Left ventricle myocardium inferior (tissue), 1 donor: ENCODE measurements at regions not wholly inside any gene's neighbourhood (a gene's known extent, or its start where the extent isn't known, plus 50 kb on each side); places are given as distances from the start of the nearest gene placed in this dataset.

Experiments used
- DNase-seq: peaks from one replicate; pipeline ENCODE4 v3.0.0-alpha.2; 2020
- H3K27ac ChIP-seq: fragments of 200-600 bp; replicated peaks from 2 replicates; pipeline ENCODE4 v1.8.0; 2021
- H3K27me3 ChIP-seq: fragments of 200-600 bp; 2 replicates; pipeline ENCODE4 v1.8.0; 2021; ENCODE audit warnings: low read depth
- H3K36me3 ChIP-seq: fragments of 200-600 bp; 2 replicates; pipeline ENCODE4 v1.8.0; 2021
- H3K4me1 ChIP-seq: fragments of 200-600 bp; 2 replicates; pipeline ENCODE4 v1.8.0; 2021
- H3K4me3 ChIP-seq: fragments of 200-600 bp; 2 replicates; pipeline ENCODE4 v1.8.0; 2021; ENCODE audit warnings: mild to moderate bottlenecking, moderate library complexity
- H3K9me3 ChIP-seq: fragments of 200-600 bp; replicated peaks from 2 replicates; pipeline ENCODE4 v1.8.0; 2021
- intact Hi-C: fragments of 100-400 bp; cut with micrococcal nuclease; formaldehyde crosslinking; loops from one replicate; pipeline ENCODE4 v1.11.0; 2022
- TF ChIP-seq, protein P1 (sequence below): fragments of 200-600 bp; IDR thresholded peaks from 2 replicates; pipeline ENCODE4 v1.8.0; 2021; ENCODE audit warnings: antibody characterized with exemption, mild to moderate bottlenecking, borderline replicate concordance
- donor health status: DM: no; HTN: yes; CAD: no; lungs with severe emphysema.

DNA sequence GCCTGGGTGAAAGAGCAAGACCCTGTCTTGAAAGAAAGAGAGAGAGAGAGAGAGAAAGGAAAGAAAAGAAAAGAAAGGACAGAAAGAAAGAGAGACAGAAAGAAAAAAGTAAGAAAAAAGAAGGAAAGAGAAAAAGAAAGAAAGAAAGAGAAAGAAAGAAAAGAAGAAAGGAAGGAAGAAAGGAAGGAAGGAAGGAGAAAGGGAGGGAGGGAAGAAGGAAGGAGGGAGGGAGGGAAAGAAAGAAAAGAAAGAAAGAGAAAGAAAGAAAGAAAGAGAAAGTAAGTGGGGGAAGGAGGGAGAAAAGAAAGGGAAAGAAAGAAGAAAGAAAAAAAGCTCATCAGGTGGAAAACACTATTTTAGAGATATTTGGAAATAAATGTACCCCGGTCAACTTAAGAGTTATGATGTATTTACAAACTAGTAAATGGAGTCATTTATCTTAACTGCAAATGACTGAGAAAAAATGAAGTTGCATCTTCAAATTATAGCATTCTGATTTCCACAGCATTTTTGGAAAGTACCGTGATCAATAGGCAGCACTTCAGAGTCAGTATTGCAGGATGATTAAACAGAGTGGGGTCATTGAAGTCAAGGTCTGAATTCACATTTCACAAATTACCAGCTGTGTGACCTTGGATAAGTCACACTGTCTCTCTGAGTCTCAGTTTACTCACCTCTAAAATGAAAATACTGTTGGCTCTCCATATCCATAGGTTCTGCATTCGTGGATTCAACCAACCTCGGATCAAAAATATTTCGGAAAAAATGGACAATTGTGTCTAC, 64.1 kb upstream of the SMAD1 start:
- H3K9me3 ChIP-seq: no peaks in the 10 kb centered on the region
- no peaks in the 10 kb centered on the region for H3K27me3 ChIP-seq
- no peaks in the 10 kb centered on the region for H3K36me3 ChIP-seq
- H3K4me1 ChIP-seq: no peaks in the 10 kb centered on the region
- intact Hi-C loops: no loop called here
- H3K27ac ChIP-seq: no peak overlapping the region
- DNase-seq: no peak
- TF ChIP-seq, protein P1, sequence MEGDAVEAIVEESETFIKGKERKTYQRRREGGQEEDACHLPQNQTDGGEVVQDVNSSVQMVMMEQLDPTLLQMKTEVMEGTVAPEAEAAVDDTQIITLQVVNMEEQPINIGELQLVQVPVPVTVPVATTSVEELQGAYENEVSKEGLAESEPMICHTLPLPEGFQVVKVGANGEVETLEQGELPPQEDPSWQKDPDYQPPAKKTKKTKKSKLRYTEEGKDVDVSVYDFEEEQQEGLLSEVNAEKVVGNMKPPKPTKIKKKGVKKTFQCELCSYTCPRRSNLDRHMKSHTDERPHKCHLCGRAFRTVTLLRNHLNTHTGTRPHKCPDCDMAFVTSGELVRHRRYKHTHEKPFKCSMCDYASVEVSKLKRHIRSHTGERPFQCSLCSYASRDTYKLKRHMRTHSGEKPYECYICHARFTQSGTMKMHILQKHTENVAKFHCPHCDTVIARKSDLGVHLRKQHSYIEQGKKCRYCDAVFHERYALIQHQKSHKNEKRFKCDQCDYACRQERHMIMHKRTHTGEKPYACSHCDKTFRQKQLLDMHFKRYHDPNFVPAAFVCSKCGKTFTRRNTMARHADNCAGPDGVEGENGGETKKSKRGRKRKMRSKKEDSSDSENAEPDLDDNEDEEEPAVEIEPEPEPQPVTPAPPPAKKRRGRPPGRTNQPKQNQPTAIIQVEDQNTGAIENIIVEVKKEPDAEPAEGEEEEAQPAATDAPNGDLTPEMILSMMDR: no peak
- no peak overlapping the region for H3K4me3 ChIP-seq

DNA sequence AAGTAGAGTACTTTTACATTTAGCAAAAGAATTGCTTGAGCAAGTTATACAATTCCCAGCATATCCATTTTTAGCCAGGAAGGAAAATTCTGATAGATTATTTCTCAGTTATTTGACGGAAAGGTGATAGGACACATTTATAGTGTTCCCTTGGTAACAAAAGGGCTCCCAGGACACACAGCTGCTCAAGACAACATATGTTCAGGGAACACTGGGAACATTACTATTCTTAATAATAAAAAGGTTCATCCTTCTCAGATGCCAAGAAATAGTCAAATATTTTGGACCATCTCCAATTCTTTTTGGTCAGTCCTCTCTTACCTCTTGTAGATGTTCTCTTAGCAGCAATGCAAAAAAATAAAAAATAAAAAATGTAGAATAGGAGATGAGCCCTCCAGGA, 66.8 kb upstream of the SMAD1 start:
- Histone ChIP-seq H3K4me1 (no peaks in the 10 kb centered on the region), H3K9me3 (no peaks in the 10 kb centered on the region), H3K27ac (no peak overlapping the region), H3K27me3 (no peaks in the 10 kb centered on the region), H3K36me3 (no peaks in the 10 kb centered on the region), H3K4me3 (no peak overlapping the region)
- intact Hi-C loops: no loop called here
- DNase-seq: no peak
- TF ChIP-seq, protein P1: no peak

DNA sequence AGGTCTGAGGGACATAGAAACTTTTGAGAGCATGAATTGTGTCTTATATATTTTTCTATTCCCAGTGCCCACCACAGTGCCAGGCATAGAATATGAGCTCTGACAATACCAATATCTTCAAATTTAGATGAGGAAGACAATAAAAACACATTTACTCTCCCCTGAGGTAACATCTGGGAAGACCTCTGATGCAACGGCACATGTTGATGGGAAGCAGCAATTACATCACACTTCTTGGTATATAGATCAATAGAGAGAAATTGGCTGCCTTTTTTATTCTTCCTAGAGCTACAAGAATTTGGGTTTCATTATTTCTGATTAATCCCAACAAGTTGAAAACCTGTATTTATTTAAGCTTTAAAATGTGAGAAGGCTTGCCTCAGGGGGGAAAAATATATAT, 67.4 kb upstream of the SMAD1 start:
- H3K36me3 ChIP-seq: no peaks in the 10 kb centered on the region
- no peak overlapping the region for H3K27ac ChIP-seq
- no peaks in the 10 kb centered on the region for H3K4me1 ChIP-seq
- no peak overlapping the region for H3K4me3 ChIP-seq
- TF ChIP-seq, protein P1: no peak
- no peak for DNase-seq
- intact Hi-C loops: no loop called here
- H3K9me3 ChIP-seq: no peaks in the 10 kb centered on the region
- no peaks in the 10 kb centered on the region for H3K27me3 ChIP-seq

DNA sequence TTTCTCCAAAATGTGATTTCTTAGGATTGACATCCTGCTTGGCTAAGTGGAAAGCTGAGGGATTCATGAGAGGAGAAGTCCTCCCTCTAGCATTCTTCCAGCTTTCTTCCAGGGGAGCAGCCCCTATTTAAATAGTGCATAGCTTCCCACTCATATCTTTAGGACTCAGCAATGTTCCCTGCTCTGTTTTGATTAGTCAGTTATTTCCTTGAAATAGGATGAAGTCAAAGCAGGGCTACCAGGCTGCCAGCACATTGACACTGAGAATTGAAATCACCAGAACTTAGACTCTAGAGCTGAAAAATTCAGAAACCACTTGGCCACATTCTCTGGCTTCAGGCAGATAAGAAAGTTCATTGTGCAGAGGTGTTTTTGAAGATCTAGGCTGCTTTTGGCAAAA, 74.7 kb upstream of the SMAD1 start:
- Histone ChIP-seq H3K9me3 (no peaks in the 10 kb centered on the region), H3K27me3 (no peaks in the 10 kb centered on the region), H3K4me3 (no peak overlapping the region), H3K27ac (no peak overlapping the region), H3K4me1 (no peaks in the 10 kb centered on the region), H3K36me3 (no peaks in the 10 kb centered on the region)
- no peak for DNase-seq
- intact Hi-C loops: no loop called here
- TF ChIP-seq, protein P1: no peak

DNA sequence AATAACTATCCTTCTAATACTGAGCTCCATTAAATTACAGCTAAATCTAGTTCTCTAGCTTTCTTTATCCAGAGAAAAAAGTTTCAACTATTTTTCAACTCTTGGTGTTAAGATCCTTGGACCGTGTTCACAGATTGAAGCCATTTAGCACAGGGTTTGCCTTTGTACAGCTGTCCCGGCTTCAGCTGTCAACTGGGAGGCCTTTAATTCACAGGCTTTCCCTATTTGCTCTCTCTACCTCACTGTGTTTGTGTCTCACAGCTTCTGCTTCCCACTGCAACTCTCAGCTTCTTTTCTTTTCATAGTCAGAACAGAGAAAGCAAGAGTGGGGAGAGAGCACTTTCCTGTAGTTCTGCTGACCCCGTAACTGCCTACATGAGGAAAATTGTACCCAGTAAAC, 76.9 kb upstream of the SMAD1 start:
- intact Hi-C loops: no loop called here
- Histone ChIP-seq H3K4me1 (no peaks in the 10 kb centered on the region), H3K27me3 (no peaks in the 10 kb centered on the region), H3K4me3 (no peak overlapping the region), H3K36me3 (no peaks in the 10 kb centered on the region), H3K27ac (peak overlapping the region; percentile 7), H3K9me3 (no peaks in the 10 kb centered on the region)
- DNase-seq: no peak
- TF ChIP-seq, protein P1: no peak
